ENCODE measurements at regions not wholly inside any gene's neighbourhood (a gene's known extent, or its start where the extent isn't known, plus 50 kb on each side); places are given as distances from the start of the nearest gene placed in this dataset.

DNA sequence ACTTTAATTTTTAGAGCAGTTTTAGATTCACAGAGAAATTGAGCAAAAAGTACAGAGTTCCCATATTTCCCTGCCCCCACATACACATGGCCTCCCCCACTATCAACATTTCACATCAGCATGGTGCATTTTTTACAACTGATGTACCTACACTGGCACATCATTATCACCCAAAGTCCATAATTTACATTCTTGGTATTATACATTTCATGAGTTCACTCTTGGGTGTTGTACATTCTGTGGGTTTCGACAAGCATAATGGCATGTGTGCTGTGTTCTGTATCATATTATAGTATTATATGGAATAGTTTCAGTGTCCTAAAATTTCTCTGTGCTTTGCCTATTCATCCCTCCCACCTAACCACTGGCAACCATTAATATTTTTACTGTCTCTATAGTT, 419.8 kb upstream of the THBS1 start:
- Histone ChIP-seq H3K79me2 (ENCODE audit: insufficient read depth) (no peaks in the 10 kb centered on the region), H3K36me3 (replicated peaks in 1 of 2; ENCODE audit: control insufficient read depth in 1 of 2, insufficient read depth in 2 of 2, low read length in 1 of 2) (no peaks in the 10 kb centered on the region), H3K4me2 (no peak overlapping the region), H3K9ac (no peak overlapping the region), H3K4me3 (ENCODE audit: low read depth in 2 of 2, low read length in 1 of 2) (no peak overlapping the region), H4K20me1 (ENCODE audit: insufficient read depth) (no peaks in the 10 kb centered on the region), H3K27me3 (ENCODE audit: insufficient read depth) (no peaks in the 10 kb centered on the region), H3K9me2 (no peaks in the 10 kb centered on the region), H3K27ac (ENCODE audit: low read depth in 2 of 2, low read length in 1 of 2) (no peak overlapping the region), H2AFZ (ENCODE audit: low read depth) (no peak overlapping the region), H3K4me1 (ENCODE audit: control insufficient read depth in 1 of 2, insufficient read depth in 2 of 2, low read depth in 1 of 2, low read length in 1 of 2) (no peaks in the 10 kb centered on the region; a peak in 2 of 4 replicates), H3K9me3 (peaks cover 10% of the 10 kb centered on the region; the same call in 1 of the 2 replicates), H3F3A (replicated peaks; ENCODE audit: insufficient read depth) (peaks cover 10% of the 10 kb centered on the region)
- ChIA-PET POLR2A (no interaction called here), CTCF (interaction anchor here (1.4 kb wide), 1 partner anchor 597 kb away, joined by 3 read pairs; no protein-coding TSS in a partner anchor)
- no peak for DNase-seq
- TF ChIP-seq CTCF (IDR thresholded peaks at IDR 0.05) (no peak), MEF2A (IDR thresholded peaks at IDR 0.05; ENCODE audit: borderline replicate concordance, low read depth) (no peak), SIN3A (IDR thresholded peaks at IDR 0.05; ENCODE audit: borderline replicate concordance, low read depth, low read length) (no peak), MXI1 (IDR thresholded peaks at IDR 0.05; ENCODE audit: low read depth, low read length) (no peak), JUND (IDR thresholded peaks at IDR 0.05) (no peak), RCOR1 (IDR thresholded peaks at IDR 0.05; ENCODE audit: low read length) (no peak), FOXJ3 (CRISPR knock-in tag; IDR thresholded peaks at IDR 0.05) (no peak), SMC3 (IDR thresholded peaks at IDR 0.05; ENCODE audit: low read depth, low read length) (no peak), TAF1 (IDR thresholded peaks at IDR 0.05; ENCODE audit: borderline replicate concordance, low read depth, low read length) (no peak), POLR2AphosphoS5 (IDR thresholded peaks at IDR 0.05; ENCODE audit: low read depth, low read length) (no peak), ELF1 (IDR thresholded peaks at IDR 0.05) (no peak), NRF1 (IDR thresholded peaks at IDR 0.05; ENCODE audit: low read depth, low read length) (no peak), EP300 (IDR thresholded peaks at IDR 0.05; ENCODE audit: borderline replicate concordance in 1 of 2, low read depth in 1 of 2, low read length in 1 of 2) (no peak)
- TF ChIP-seq, protein P1, sequence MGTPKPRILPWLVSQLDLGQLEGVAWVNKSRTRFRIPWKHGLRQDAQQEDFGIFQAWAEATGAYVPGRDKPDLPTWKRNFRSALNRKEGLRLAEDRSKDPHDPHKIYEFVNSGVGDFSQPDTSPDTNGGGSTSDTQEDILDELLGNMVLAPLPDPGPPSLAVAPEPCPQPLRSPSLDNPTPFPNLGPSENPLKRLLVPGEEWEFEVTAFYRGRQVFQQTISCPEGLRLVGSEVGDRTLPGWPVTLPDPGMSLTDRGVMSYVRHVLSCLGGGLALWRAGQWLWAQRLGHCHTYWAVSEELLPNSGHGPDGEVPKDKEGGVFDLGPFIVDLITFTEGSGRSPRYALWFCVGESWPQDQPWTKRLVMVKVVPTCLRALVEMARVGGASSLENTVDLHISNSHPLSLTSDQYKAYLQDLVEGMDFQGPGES (IDR thresholded peaks at IDR 0.05; ENCODE audit: low read depth, low read length): no peak
- TF ChIP-seq, protein P2, sequence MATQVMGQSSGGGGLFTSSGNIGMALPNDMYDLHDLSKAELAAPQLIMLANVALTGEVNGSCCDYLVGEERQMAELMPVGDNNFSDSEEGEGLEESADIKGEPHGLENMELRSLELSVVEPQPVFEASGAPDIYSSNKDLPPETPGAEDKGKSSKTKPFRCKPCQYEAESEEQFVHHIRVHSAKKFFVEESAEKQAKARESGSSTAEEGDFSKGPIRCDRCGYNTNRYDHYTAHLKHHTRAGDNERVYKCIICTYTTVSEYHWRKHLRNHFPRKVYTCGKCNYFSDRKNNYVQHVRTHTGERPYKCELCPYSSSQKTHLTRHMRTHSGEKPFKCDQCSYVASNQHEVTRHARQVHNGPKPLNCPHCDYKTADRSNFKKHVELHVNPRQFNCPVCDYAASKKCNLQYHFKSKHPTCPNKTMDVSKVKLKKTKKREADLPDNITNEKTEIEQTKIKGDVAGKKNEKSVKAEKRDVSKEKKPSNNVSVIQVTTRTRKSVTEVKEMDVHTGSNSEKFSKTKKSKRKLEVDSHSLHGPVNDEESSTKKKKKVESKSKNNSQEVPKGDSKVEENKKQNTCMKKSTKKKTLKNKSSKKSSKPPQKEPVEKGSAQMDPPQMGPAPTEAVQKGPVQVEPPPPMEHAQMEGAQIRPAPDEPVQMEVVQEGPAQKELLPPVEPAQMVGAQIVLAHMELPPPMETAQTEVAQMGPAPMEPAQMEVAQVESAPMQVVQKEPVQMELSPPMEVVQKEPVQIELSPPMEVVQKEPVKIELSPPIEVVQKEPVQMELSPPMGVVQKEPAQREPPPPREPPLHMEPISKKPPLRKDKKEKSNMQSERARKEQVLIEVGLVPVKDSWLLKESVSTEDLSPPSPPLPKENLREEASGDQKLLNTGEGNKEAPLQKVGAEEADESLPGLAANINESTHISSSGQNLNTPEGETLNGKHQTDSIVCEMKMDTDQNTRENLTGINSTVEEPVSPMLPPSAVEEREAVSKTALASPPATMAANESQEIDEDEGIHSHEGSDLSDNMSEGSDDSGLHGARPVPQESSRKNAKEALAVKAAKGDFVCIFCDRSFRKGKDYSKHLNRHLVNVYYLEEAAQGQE (IDR thresholded peaks at IDR 0.05; ENCODE audit: low read depth, low read length): no peak
- 91% methylated on average over 1 of the region's 1 CpG for WGBS (ENCODE audit: low lambda C conversion rate)

All from SK-N-SH (cell line).